Ovary (tissue), 3 donors: ENCODE measurements at regions not wholly inside any gene's neighbourhood (a gene's known extent, or its start where the extent isn't known, plus 50 kb on each side); places are given as distances from the start of the nearest gene placed in this dataset.

ENCODE experiments used
- CTCF ChIP-seq, 3 donors: fragments of 450-650 bp in 2 of 3; fragments of 200-600 bp in 1 of 3; IDR thresholded peaks; one replicate each; pipeline versions ENCODE4 v1.5.1 to v1.8.0; 2016 to 2022; ENCODE audit warnings: antibody characterized with exemption in 3 of 3, mild to moderate bottlenecking in 1 of 3
- EP300 ChIP-seq: sonication (generic); formaldehyde crosslinking; IDR thresholded peaks from one replicate; pipeline ENCODE4 v1.6.1; 2017; ENCODE audit warnings: antibody characterized with exemption
- donor health status: DM: no; HTN: no; CAD: no.

GRCh38 chr10:121185816-121186455 lies 334.8 kb downstream of the WDR11 start:
- TF ChIP-seq CTCF (IDR thresholded peaks at IDR 0.05) = no peak
- no peak for TF ChIP-seq EP300
